ENCODE measurements at regions not wholly inside any gene's neighbourhood (a gene's known extent, or its start where the extent isn't known, plus 50 kb on each side); places are given as distances from the start of the nearest gene placed in this dataset.

DNA sequence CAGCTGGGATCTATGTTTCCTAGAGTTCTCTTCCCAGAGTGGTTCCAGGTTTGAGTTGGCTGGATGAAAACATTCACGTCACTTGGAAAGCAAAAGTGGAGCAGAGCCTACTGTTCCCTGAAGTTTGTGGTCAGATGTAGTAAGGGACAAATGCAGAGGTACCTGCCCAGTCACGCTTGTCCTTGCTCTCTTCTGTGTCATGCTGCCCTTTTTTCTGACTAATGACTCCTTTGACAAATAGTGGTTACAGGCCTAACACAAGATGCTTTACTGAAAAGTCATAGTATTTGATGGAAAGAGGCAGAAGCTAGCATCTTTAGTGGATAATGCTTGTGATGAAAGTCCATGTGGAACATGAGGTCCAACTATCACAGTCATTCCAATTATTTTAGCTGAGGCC lies 881.4 kb upstream of the B3GALT2 start:
- Histone ChIP-seq H3K9ac (ENCODE audit: low read length) (no peak overlapping the region), H3F3A (ENCODE audit: insufficient read depth, low read length) (no peaks in the 10 kb centered on the region), H4K20me1 (ENCODE audit: insufficient read depth, low read length) (no peaks in the 10 kb centered on the region), H3K9me3 (ENCODE audit: low read length) (no peaks in the 10 kb centered on the region), H3K4me2 (ENCODE audit: low read length) (no peak overlapping the region), H3K9me2 (ENCODE audit: low read depth, low read length) (no peaks in the 10 kb centered on the region), H3K4me3 (ENCODE audit: low read depth, low read length, poor library complexity, severe bottlenecking) (no peak overlapping the region), H3K27ac (ENCODE audit: low read depth, low read length, poor library complexity, severe bottlenecking) (no peak overlapping the region), H3K79me2 (ENCODE audit: insufficient read depth, low read length) (no peaks in the 10 kb centered on the region), H3K27me3 (ENCODE audit: insufficient read depth, low read length) (no peaks in the 10 kb centered on the region), H2AFZ (ENCODE audit: low read length) (no peak overlapping the region), H3K4me1 (ENCODE audit: insufficient read depth, low read length, severe bottlenecking) (no peaks in the 10 kb centered on the region), H3K36me3 (ENCODE audit: insufficient read depth, low read length) (no peaks in the 10 kb centered on the region)
- TF ChIP-seq, protein P1, sequence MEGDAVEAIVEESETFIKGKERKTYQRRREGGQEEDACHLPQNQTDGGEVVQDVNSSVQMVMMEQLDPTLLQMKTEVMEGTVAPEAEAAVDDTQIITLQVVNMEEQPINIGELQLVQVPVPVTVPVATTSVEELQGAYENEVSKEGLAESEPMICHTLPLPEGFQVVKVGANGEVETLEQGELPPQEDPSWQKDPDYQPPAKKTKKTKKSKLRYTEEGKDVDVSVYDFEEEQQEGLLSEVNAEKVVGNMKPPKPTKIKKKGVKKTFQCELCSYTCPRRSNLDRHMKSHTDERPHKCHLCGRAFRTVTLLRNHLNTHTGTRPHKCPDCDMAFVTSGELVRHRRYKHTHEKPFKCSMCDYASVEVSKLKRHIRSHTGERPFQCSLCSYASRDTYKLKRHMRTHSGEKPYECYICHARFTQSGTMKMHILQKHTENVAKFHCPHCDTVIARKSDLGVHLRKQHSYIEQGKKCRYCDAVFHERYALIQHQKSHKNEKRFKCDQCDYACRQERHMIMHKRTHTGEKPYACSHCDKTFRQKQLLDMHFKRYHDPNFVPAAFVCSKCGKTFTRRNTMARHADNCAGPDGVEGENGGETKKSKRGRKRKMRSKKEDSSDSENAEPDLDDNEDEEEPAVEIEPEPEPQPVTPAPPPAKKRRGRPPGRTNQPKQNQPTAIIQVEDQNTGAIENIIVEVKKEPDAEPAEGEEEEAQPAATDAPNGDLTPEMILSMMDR (IDR thresholded peaks at IDR 0.05; ENCODE audit: low read length) = no peak
- TF ChIP-seq EZH2 (IDR thresholded peaks at IDR 0.05; ENCODE audit: borderline replicate concordance, low read length) = no peak

DNA sequence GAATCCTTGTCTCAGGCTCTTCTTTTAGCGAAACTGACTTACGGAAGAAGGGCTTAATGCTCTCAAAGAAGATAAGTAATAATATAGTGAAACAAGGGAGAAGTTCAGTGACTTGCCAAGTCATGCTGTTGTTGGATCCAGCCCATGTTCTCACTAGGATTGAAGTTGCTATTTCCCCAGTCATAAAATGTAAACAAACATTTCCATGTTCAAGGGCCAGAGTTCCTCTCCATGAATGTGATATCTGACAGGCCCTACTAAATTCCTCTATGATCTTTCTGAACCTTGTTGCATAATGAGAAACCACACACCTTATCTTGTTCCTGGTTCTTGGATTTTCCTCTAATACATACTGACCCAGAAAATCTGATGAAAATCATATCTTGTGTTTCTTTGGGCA lies 876.5 kb upstream of the B3GALT2 start:
- Histone ChIP-seq H3F3A (ENCODE audit: insufficient read depth, low read length) (no peaks in the 10 kb centered on the region), H3K27ac (ENCODE audit: low read depth, low read length, poor library complexity, severe bottlenecking) (no peak overlapping the region), H3K36me3 (ENCODE audit: insufficient read depth, low read length) (no peaks in the 10 kb centered on the region), H3K4me3 (ENCODE audit: low read depth, low read length, poor library complexity, severe bottlenecking) (no peak overlapping the region), H2AFZ (ENCODE audit: low read length) (no peak overlapping the region), H4K20me1 (ENCODE audit: insufficient read depth, low read length) (no peaks in the 10 kb centered on the region), H3K9ac (ENCODE audit: low read length) (no peak overlapping the region), H3K4me2 (ENCODE audit: low read length) (no peak overlapping the region), H3K4me1 (ENCODE audit: insufficient read depth, low read length, severe bottlenecking) (peaks cover 7% of the 10 kb centered on the region), H3K9me3 (ENCODE audit: low read length) (peaks cover 8% of the 10 kb centered on the region; the same call in 1 of the 2 replicates), H3K79me2 (ENCODE audit: insufficient read depth, low read length) (no peaks in the 10 kb centered on the region), H3K27me3 (ENCODE audit: insufficient read depth, low read length) (no peaks in the 10 kb centered on the region), H3K9me2 (ENCODE audit: low read depth, low read length) (no peaks in the 10 kb centered on the region)
- TF ChIP-seq, protein P1 (IDR thresholded peaks at IDR 0.05; ENCODE audit: low read length) = no peak
- no peak for TF ChIP-seq EZH2 (IDR thresholded peaks at IDR 0.05; ENCODE audit: borderline replicate concordance, low read length)

GRCh38 chr1:194062526-194062925 lies 876.1 kb upstream of the B3GALT2 start:
- H3K79me2 ChIP-seq (ENCODE audit: insufficient read depth, low read length) = no peaks in the 10 kb centered on the region

More at GRCh38 chr1:194062526-194062925, 876.1 kb upstream of the B3GALT2 start:
- Histone ChIP-seq H3K9ac (ENCODE audit: low read length) (no peak overlapping the region), H2AFZ (ENCODE audit: low read length) (no peak overlapping the region), H3K4me3 (ENCODE audit: low read depth, low read length, poor library complexity, severe bottlenecking) (no peak overlapping the region), H3K36me3 (ENCODE audit: insufficient read depth, low read length) (no peaks in the 10 kb centered on the region), H4K20me1 (ENCODE audit: insufficient read depth, low read length) (no peaks in the 10 kb centered on the region), H3K9me3 (ENCODE audit: low read length) (peaks cover 8% of the 10 kb centered on the region; the same call in 1 of the 2 replicates), H3K27ac (ENCODE audit: low read depth, low read length, poor library complexity, severe bottlenecking) (no peak overlapping the region), H3K27me3 (ENCODE audit: insufficient read depth, low read length) (no peaks in the 10 kb centered on the region), H3F3A (ENCODE audit: insufficient read depth, low read length) (no peaks in the 10 kb centered on the region), H3K9me2 (ENCODE audit: low read depth, low read length) (no peaks in the 10 kb centered on the region), H3K4me1 (ENCODE audit: insufficient read depth, low read length, severe bottlenecking) (peaks cover 7% of the 10 kb centered on the region), H3K4me2 (ENCODE audit: low read length) (no peak overlapping the region)
- TF ChIP-seq EZH2 (IDR thresholded peaks at IDR 0.05; ENCODE audit: borderline replicate concordance, low read length) = no peak
- TF ChIP-seq, protein P1 (IDR thresholded peaks at IDR 0.05; ENCODE audit: low read length) = no peak
